Activated CD8-positive, alpha-beta memory T cell treated with anti-CD3 and anti-CD28 coated beads for 48 hours (primary cell): ENCODE measurements at regions not wholly inside any gene's neighbourhood (a gene's known extent, or its start where the extent isn't known, plus 50 kb on each side); places are given as distances from the start of the nearest gene placed in this dataset.

Source experiments
- DNase-seq, 3 experiments: peaks; one replicate each; pipeline ENCODE4 v3.0.0-alpha.2; 2020; ENCODE audit warnings: low read depth in 2 of 3, low spot score in 2 of 3

- no peak for DNase-seq
These were observed 77.0 kb upstream of the PGRMC2 start for GRCh38 chr4:128364565-128364964.

- no peak for DNase-seq
These were observed 76.4 kb upstream of the PGRMC2 start for GRCh38 chr4:128363966-128364365.

GRCh38 chr4:128362760-128363159, 75.1 kb upstream of the PGRMC2 start:
- DNase-seq = no peak

GRCh38 chr4:128359422-128359821, 71.8 kb upstream of the PGRMC2 start:
- DNase-seq = no peak

GRCh38 chr4:128358913-128359279, 71.3 kb upstream of the PGRMC2 start:
- no peak for DNase-seq

GRCh38 chr4:128358231-128358912, 70.8 kb upstream of the PGRMC2 start:
- DNase-seq = no peak

- DNase-seq = no peak
These were observed 69.7 kb upstream of the PGRMC2 start for GRCh38 chr4:128357286-128357685.

GRCh38 chr4:128355305-128355704, 67.7 kb upstream of the PGRMC2 start:
- DNase-seq = no peak

- DNase-seq = no peak
These were observed 66.7 kb upstream of the PGRMC2 start for GRCh38 chr4:128354205-128354821.

- no peak for DNase-seq
These were observed 66.2 kb upstream of the PGRMC2 start for GRCh38 chr4:128353791-128354190.

GRCh38 chr4:128351502-128351901, 63.9 kb upstream of the PGRMC2 start:
- no peak for DNase-seq

- no peak for DNase-seq
These were observed 62.9 kb upstream of the PGRMC2 start for GRCh38 chr4:128350449-128351045.

- DNase-seq = no peak
These were observed 62.3 kb upstream of the PGRMC2 start for GRCh38 chr4:128349921-128350320.

- no peak for DNase-seq
These were observed 60.5 kb upstream of the PGRMC2 start for GRCh38 chr4:128347930-128348660.

GRCh38 chr4:128347175-128347868, 59.7 kb upstream of the PGRMC2 start:
- no peak for DNase-seq

- DNase-seq = no peak
These were observed 58.6 kb upstream of the PGRMC2 start for GRCh38 chr4:128346054-128346716.

GRCh38 chr4:128345650-128346049, 58.0 kb upstream of the PGRMC2 start:
- no peak for DNase-seq

- no peak for DNase-seq
These were observed 55.1 kb upstream of the PGRMC2 start for GRCh38 chr4:128342762-128343161.

GRCh38 chr4:128341634-128342033, 54.0 kb upstream of the PGRMC2 start:
- DNase-seq = no peak

GRCh38 chr4:128338634-128339355, 51.2 kb upstream of the PGRMC2 start:
- no peak for DNase-seq
